Ovary (tissue), 7 donors: ENCODE measurements at regions not wholly inside any gene's neighbourhood (a gene's known extent, or its start where the extent isn't known, plus 50 kb on each side); places are given as distances from the start of the nearest gene placed in this dataset.

Source experiments
- DNase-seq, 5 donors: peaks; one replicate each; pipeline ENCODE4 v3.0.0-alpha.2; 2019 to 2020
- H3K27ac ChIP-seq, 2 donors: fragments of 200-600 bp; one replicate each; pipeline versions ENCODE4 v1.5.1 to v1.8.0; 2019 to 2022
- H3K27me3 ChIP-seq: fragments of 200-600 bp; one replicate; pipeline ENCODE4 v1.8.0; 2022
- H3K36me3 ChIP-seq: fragments of 200-600 bp; sonication (generic); one replicate; pipeline ENCODE4 v1.5.1; 2019
- H3K4me1 ChIP-seq: one replicate; pipeline ENCODE4 v1.8.1; 2013; ENCODE audit warnings: mild to moderate bottlenecking, moderate library complexity; ENCODE audit not compliant: insufficient read depth
- H3K4me3 ChIP-seq: fragments of 200-600 bp; sonication (generic); one replicate; pipeline ENCODE4 v1.5.1; 2017
- H3K9me3 ChIP-seq, 2 donors: fragments of 200-600 bp in 1 of 2; sonication (generic) in 1 of 2; one replicate each; pipeline versions ENCODE4 v1.5.1 to v1.8.1; 2013 to 2019; ENCODE audit warnings: mild to moderate bottlenecking in 1 of 2, moderate library complexity in 1 of 2
- CTCF ChIP-seq, 3 donors: fragments of 450-650 bp in 2 of 3; fragments of 200-600 bp in 1 of 3; IDR thresholded peaks; one replicate each; pipeline versions ENCODE4 v1.5.1 to v1.8.0; 2016 to 2022; ENCODE audit warnings: antibody characterized with exemption in 3 of 3, mild to moderate bottlenecking in 1 of 3
- EP300 ChIP-seq: sonication (generic); formaldehyde crosslinking; IDR thresholded peaks from one replicate; pipeline ENCODE4 v1.6.1; 2017; ENCODE audit warnings: antibody characterized with exemption
- POLR2A ChIP-seq: fragments of 450-650 bp; IDR thresholded peaks from one replicate; pipeline ENCODE4 v1.6.1; 2017; ENCODE audit warnings: antibody characterized with exemption, mild to moderate bottlenecking, moderate library complexity
- WGBS, 3 donors: extraction: QIAGEN DNeasy Blood & Tissue Kit in 1 of 3; methylation state at CpG; one replicate each; pipeline versions ENCODE4 v1.1.5 to v1.1.7; 2013 to 2017; 5-methylcytosine and 5-hydroxymethylcytosine counted together
- intact Hi-C, 4 donors: fragments of 100-400 bp; cut with DNase I; formaldehyde crosslinking; loops; one replicate each; pipeline versions ENCODE4 v1.11.0 to v1.15.1; 2022 to 2023
- donor health status: DM: no; HTN: no; CAD: no; lungs with moderate emphysema.
- donor health status: DM: no; HTN: no; CAD: no.
- donor health status: Bipolar disorder and iron deficiency.
- donor health status: DM: no; HTN: no; CAD: no.
- donor health status: DM: yes; HTN: yes; CAD: no.

DNA sequence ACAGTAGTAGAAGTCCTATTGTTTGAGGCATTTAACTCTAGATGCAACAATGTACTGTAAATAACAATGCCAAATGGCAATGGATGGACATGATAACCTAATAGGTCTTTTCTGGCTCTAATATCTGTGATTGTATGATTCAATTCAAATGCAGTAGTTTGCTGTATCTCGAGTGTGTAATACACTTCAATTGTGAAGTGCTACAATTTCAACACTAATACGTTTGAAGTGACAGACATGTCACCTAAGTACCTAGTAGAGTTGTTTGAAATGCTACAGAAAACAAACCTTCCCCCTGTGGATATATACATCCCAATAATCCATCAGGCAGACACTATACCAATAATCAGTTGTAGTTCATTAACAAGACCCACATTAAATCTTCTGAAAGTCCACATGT is 305.9 kb upstream of the ITGA1 start:
- intact Hi-C loops: no loop called here

GRCh38 chr5:52491071-52491787 is 296.5 kb upstream of the ITGA1 start:
- DNase-seq: no peak
- Histone ChIP-seq H3K4me1 (no peaks in the 10 kb centered on the region), H3K27ac (no peak overlapping the region), H3K36me3 (no peaks in the 10 kb centered on the region), H3K9me3 (no peaks in the 10 kb centered on the region), H3K4me3 (no peak overlapping the region), H3K27me3 (no peaks in the 10 kb centered on the region)
- 47% methylated on average over 4 of the region's 4 CpGs for whole genome bisulfite sequencing, 3 donors
- intact Hi-C loops: no loop called here
- TF ChIP-seq POLR2A (no peak), CTCF (IDR thresholded peaks at IDR 0.05) (no peak), EP300 (no peak)

More for the DNA sequence above, 305.9 kb upstream of the ITGA1 start:
- DNase-seq: no peak
- no peaks in the 10 kb centered on the region for H3K36me3 ChIP-seq
- H3K9me3 ChIP-seq: no peaks in the 10 kb centered on the region
- 61 to 78% (median 65%) methylated on average over 2 of the region's 2 CpGs for WGBS, 3 donors
- no peak overlapping the region for H3K27ac ChIP-seq
- no peak overlapping the region for H3K4me3 ChIP-seq
- H3K4me1 ChIP-seq: no peaks in the 10 kb centered on the region
- no peaks in the 10 kb centered on the region for H3K27me3 ChIP-seq
- TF ChIP-seq POLR2A (no peak), CTCF (IDR thresholded peaks at IDR 0.05) (no peak), EP300 (no peak)

GRCh38 chr5:52491818-52492217 is 295.9 kb upstream of the ITGA1 start:
- Histone ChIP-seq H3K27ac (no peak overlapping the region), H3K27me3 (no peaks in the 10 kb centered on the region), H3K9me3 (no peaks in the 10 kb centered on the region), H3K4me1 (no peaks in the 10 kb centered on the region), H3K36me3 (no peaks in the 10 kb centered on the region), H3K4me3 (no peak overlapping the region)
- no peak for DNase-seq
- TF ChIP-seq POLR2A: no peak
- no peak for TF ChIP-seq CTCF (IDR thresholded peaks at IDR 0.05)
- TF ChIP-seq EP300: no peak
- intact Hi-C loops: no loop called here

GRCh38 chr5:52497133-52497693 is 290.5 kb upstream of the ITGA1 start:
- H3K36me3 ChIP-seq: no peaks in the 10 kb centered on the region
- H3K27me3 ChIP-seq: no peaks in the 10 kb centered on the region
- H3K9me3 ChIP-seq: no peaks in the 10 kb centered on the region
- H3K27ac ChIP-seq: no peak overlapping the region
- H3K4me1 ChIP-seq: no peaks in the 10 kb centered on the region
- intact Hi-C loops: no loop called here
- TF ChIP-seq EP300 (no peak), CTCF (IDR thresholded peaks at IDR 0.05) (no peak), POLR2A (no peak)
- no peak for DNase-seq
- no peak overlapping the region for H3K4me3 ChIP-seq
- WGBS, 3 donors: 58 to 70% (median 65%) methylated on average over 4 of the region's 4 CpGs
